Thyroid gland (tissue), 4 donors: ENCODE measurements at regions not wholly inside any gene's neighbourhood (a gene's known extent, or its start where the extent isn't known, plus 50 kb on each side); places are given as distances from the start of the nearest gene placed in this dataset.

Experiments
- DNase-seq, 2 donors: peaks; one replicate each; pipeline ENCODE4 v3.0.0-alpha.2; 2019
- H3K27ac ChIP-seq, 3 donors: fragments of 200-600 bp; sonication (generic); 1 replicate in 2 of 3; 2 replicates in 1 of 3; pipeline ENCODE4 v1.5.1; 2016 to 2019; ENCODE audit warnings: mild to moderate bottlenecking in 1 of 3, moderate library complexity in 1 of 3
- H3K27me3 ChIP-seq: fragments of 200-600 bp; sonication (generic); one replicate; pipeline ENCODE4 v1.5.1; 2019
- H3K36me3 ChIP-seq, 2 donors: fragments of 200-600 bp; sonication (generic); one replicate each; pipeline ENCODE4 v1.5.1; 2016 to 2019
- H3K4me1 ChIP-seq, 2 donors: fragments of 200-600 bp; sonication (generic); one replicate each; pipeline ENCODE4 v1.5.1; 2017 to 2019
- H3K4me3 ChIP-seq, 3 donors: fragments of 200-600 bp; sonication (generic); replicated peaks in 1 of 3; 1 replicate in 2 of 3; 2 replicates in 1 of 3; pipeline ENCODE4 v1.5.1; 2016; ENCODE audit warnings: mild to moderate bottlenecking in 1 of 3
- H3K9me3 ChIP-seq: fragments of 200-600 bp; sonication (generic); one replicate; pipeline ENCODE4 v1.5.1; 2017
- POLR2A ChIP-seq, 2 donors: fragments of 450-650 bp; IDR thresholded peaks; one replicate each; pipeline ENCODE4 v1.6.1; 2017; ENCODE audit warnings: antibody characterized with exemption in 2 of 2, mild to moderate bottlenecking in 2 of 2, moderate library complexity in 1 of 2
- WGBS, 2 donors: methylation state at CpG; one replicate each; pipeline ENCODE4 v1.1.5; 2017; 5-methylcytosine and 5-hydroxymethylcytosine counted together
- intact Hi-C: fragments of 100-400 bp; cut with DNase I; formaldehyde crosslinking; loops from one replicate; pipeline ENCODE4 v1.15.1; 2023
- TF ChIP-seq, protein P1 (sequence below), 6 experiments: fragments of 200-600 bp in 3 of 6; fragments of 450-650 bp in 3 of 6; sonication (generic) in 3 of 6; IDR thresholded peaks; one replicate each; pipeline ENCODE4 v1.5.1; 2016 to 2019; ENCODE audit warnings: antibody characterized with exemption in 6 of 6, mild to moderate bottlenecking in 2 of 6, inconsistent platforms in 1 of 6, moderate library complexity in 1 of 6

DNA sequence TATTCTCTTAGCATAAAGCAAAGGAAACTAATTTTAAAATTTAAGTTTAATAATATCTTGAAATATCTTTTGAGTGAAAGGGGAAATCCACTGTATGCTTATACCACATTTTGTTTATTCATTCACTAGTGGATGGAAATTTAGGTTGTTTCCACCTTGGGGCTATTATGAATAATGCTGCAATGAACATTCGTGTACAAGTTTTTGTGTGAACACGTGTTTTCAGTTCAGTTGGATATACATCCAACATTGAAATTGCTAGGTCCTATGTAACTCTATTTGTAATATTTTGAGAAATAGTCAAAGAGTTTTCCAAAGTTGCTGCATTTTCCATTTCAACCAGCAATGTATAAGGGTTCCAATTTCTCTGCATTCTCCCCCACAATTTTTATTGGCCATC lies 83.7 kb upstream of the ETV6 start:
- WGBS, 2 donors: 89 to 91% methylated on average over 2 of the region's 2 CpGs

DNA sequence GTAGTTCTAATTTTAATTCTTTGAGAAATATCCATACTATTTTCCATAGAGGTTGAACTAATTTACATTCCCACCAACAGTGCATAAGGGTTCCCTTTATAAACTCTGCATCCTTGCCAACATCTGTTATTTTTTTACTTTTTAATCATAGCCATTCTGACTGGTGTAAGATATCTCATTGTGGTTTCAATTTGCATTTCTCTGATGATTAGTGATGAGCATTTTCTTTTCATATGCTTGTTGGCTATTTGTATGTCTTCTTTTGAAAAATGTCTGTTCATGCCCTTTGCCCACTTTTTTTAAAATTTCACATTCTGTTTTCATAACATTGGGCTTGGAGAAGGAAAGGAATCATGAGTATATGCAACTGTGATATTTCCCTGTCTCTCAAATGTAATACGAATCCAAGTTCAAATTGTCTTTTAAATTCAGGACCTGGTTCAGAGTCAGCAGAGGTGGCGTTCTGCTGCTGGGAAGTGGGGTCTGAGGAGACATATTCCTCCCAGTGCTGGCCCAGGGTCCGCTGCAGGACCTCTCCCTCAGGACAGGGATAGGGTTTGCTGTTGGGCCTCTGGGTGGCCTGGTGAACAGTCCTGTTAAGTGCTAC lies 81.2 kb upstream of the ETV6 start:
- no peaks in the 10 kb centered on the region for H3K27me3 ChIP-seq
- H3K9me3 ChIP-seq: no peaks in the 10 kb centered on the region
- TF ChIP-seq, protein P1, sequence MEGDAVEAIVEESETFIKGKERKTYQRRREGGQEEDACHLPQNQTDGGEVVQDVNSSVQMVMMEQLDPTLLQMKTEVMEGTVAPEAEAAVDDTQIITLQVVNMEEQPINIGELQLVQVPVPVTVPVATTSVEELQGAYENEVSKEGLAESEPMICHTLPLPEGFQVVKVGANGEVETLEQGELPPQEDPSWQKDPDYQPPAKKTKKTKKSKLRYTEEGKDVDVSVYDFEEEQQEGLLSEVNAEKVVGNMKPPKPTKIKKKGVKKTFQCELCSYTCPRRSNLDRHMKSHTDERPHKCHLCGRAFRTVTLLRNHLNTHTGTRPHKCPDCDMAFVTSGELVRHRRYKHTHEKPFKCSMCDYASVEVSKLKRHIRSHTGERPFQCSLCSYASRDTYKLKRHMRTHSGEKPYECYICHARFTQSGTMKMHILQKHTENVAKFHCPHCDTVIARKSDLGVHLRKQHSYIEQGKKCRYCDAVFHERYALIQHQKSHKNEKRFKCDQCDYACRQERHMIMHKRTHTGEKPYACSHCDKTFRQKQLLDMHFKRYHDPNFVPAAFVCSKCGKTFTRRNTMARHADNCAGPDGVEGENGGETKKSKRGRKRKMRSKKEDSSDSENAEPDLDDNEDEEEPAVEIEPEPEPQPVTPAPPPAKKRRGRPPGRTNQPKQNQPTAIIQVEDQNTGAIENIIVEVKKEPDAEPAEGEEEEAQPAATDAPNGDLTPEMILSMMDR (IDR thresholded peaks at IDR 0.05): no peak
- no peak for TF ChIP-seq POLR2A (IDR thresholded peaks at IDR 0.05)
- no peak overlapping the region for H3K4me3 ChIP-seq
- intact Hi-C loops: no loop called here
- no peak overlapping the region for H3K27ac ChIP-seq
- no peak for DNase-seq
- H3K36me3 ChIP-seq: no peaks in the 10 kb centered on the region
- WGBS, 2 donors: 85 to 90% methylated on average over 3 of the region's 3 CpGs
- H3K4me1 ChIP-seq: no peaks in the 10 kb centered on the region

More for the DNA sequence above, 83.7 kb upstream of the ETV6 start:
- Histone ChIP-seq H3K4me3 (no peak overlapping the region), H3K27me3 (no peaks in the 10 kb centered on the region), H3K36me3 (no peaks in the 10 kb centered on the region), H3K27ac (no peak overlapping the region), H3K9me3 (no peaks in the 10 kb centered on the region), H3K4me1 (no peaks in the 10 kb centered on the region)
- TF ChIP-seq, protein P1 (IDR thresholded peaks at IDR 0.05): no peak
- TF ChIP-seq POLR2A (IDR thresholded peaks at IDR 0.05): no peak
- intact Hi-C loops: no loop called here
- no peak for DNase-seq

DNA sequence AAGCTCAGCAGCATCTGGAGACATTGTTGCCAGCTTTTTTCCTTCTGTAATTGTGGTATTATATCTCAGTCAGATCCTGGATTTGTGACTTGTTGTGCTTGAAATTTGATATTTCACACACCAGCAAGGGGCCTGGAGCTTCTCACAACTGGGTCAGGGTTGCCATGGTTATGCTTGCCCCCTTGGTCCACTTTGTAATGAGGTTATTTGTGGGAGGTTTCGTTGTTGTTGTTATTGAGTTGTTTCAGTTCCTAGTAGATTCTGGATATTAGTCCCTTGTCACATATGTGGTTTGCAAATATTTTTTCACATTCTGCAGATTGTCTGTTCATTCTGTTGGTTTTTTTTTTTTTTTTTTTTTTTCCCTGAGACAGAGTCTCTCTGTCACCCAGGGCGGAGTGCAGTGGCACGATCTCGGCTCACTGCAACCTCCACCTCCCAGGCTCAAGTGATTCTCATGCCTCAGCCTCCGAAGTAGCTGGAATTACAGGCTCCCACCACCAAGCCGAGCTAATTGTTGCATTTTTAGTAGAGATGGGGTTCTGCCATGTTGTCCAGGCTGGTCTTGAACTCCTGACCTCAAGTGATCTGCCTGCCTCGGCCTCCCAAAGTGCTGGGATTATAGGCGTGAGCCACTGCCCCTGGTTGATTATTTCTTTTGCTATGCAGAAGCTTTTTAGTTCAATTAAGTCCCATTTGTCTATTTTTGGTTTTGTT lies 80.6 kb upstream of the ETV6 start:
- 91 to 93% methylated on average over 8 of the region's 8 CpGs for WGBS, 2 donors
- Histone ChIP-seq H3K27ac (no peak overlapping the region), H3K27me3 (no peaks in the 10 kb centered on the region), H3K4me1 (no peaks in the 10 kb centered on the region), H3K36me3 (no peaks in the 10 kb centered on the region), H3K4me3 (no peak overlapping the region), H3K9me3 (no peaks in the 10 kb centered on the region)
- DNase-seq: no peak
- intact Hi-C loops: no loop called here
- no peak for TF ChIP-seq POLR2A (IDR thresholded peaks at IDR 0.05)
- TF ChIP-seq, protein P1 (IDR thresholded peaks at IDR 0.05): no peak

DNA sequence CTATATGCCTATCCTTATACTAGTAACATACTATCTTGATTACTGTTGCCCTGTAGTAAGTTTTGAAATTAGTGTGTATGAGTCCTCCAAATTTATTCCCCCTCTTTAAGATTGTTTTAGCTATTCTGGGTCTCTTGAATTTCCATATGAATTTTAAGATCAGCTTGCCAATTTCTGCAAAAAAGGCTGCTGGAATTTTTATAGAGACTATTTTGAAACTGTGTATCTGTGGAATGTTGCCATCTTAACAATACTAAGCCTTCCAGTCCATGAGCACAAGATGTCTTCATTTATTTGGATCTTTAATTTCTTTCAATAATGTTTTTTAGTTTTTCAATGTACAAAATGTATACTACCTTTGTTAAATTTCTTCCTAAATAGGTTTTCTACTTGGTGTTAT lies 79.8 kb upstream of the ETV6 start:
- no peak for DNase-seq
- Histone ChIP-seq H3K4me3 (no peak overlapping the region), H3K9me3 (no peaks in the 10 kb centered on the region), H3K27ac (no peak overlapping the region), H3K4me1 (no peaks in the 10 kb centered on the region), H3K36me3 (no peaks in the 10 kb centered on the region), H3K27me3 (no peaks in the 10 kb centered on the region)
- intact Hi-C loops: loop anchor here (10.0 kb wide), 1 partner anchor 765 kb away; no protein-coding TSS in a partner anchor
- TF ChIP-seq POLR2A (IDR thresholded peaks at IDR 0.05): no peak
- TF ChIP-seq, protein P1 (IDR thresholded peaks at IDR 0.05): no peak

DNA sequence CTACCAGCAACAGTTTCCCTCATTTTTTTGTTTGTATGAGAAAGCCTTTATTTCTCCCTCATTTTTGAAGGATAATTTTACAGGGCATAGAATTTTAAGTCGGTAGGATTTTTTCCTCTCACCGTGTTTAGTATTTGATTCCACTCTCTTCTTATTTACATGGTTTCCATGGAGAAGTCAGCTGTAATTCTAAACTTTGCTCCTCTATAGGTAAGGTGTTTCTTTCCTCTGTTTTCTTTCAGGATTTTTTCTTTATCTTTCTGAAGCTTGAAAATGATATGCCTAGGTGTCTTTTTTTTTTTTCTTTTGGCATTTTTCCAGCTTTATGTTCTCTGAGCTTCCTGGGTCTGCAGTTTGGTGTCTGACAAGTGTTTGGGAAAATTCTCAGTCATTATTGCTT lies 75.6 kb upstream of the ETV6 start:
- Histone ChIP-seq H3K9me3 (no peaks in the 10 kb centered on the region), H3K27ac (no peak overlapping the region), H3K4me3 (no peak overlapping the region), H3K36me3 (no peaks in the 10 kb centered on the region), H3K4me1 (no peaks in the 10 kb centered on the region), H3K27me3 (no peaks in the 10 kb centered on the region)
- 97 to 98% methylated on average over 2 of the region's 2 CpGs for WGBS, 2 donors
- TF ChIP-seq POLR2A (IDR thresholded peaks at IDR 0.05): no peak
- TF ChIP-seq, protein P1 (IDR thresholded peaks at IDR 0.05): no peak
- intact Hi-C loops: loop anchor here (10.0 kb wide), 1 partner anchor 761 kb away; no protein-coding TSS in a partner anchor
- no peak for DNase-seq
